IMR-90 (cell line): ENCODE measurements at regions not wholly inside any gene's neighbourhood (a gene's known extent, or its start where the extent isn't known, plus 50 kb on each side); places are given as distances from the start of the nearest gene placed in this dataset.

Experiments used
- CEBPB ChIP-seq: IDR thresholded peaks from 2 replicates; pipeline ENCODE4 v1.6.1; 2012; ENCODE audit warnings: low read depth, low read length, improper control_type of control experiment
- FOS ChIP-seq: fragments of 150-350 bp; IDR thresholded peaks from 2 replicates; pipeline ENCODE4 v1.6.1; 2016; ENCODE audit warnings: low read depth, low read length
- MXI1 ChIP-seq: IDR thresholded peaks from 2 replicates; pipeline ENCODE4 v1.6.1; 2012; ENCODE audit warnings: low read depth, mild to moderate bottlenecking, low read length, moderate library complexity, borderline replicate concordance
- POLR2A ChIP-seq: IDR thresholded peaks from 2 replicates; pipeline ENCODE4 v1.6.1; 2012; ENCODE audit warnings: mild to moderate bottlenecking, low read depth, low read length
- SMC3 ChIP-seq: fragments of 150-350 bp; IDR thresholded peaks from 2 replicates; pipeline ENCODE4 v1.6.1; 2016; ENCODE audit warnings: low read depth, mild to moderate bottlenecking, antibody characterized with exemption, low read length, moderate library complexity
- TF ChIP-seq, protein P1 (sequence below): conservative IDR thresholded peaks from 2 replicates; pipeline ENCODE4 v1.5.1; 2012; ENCODE audit warnings: mild to moderate bottlenecking, low read depth, low read length, improper control_type of control experiment
- TF ChIP-seq, protein P2 (sequence below): fragments of 150-350 bp; IDR thresholded peaks from 2 replicates; pipeline ENCODE4 v1.6.1; 2016; ENCODE audit warnings: low read depth, mild to moderate bottlenecking, low read length, moderate library complexity, borderline replicate concordance

DNA sequence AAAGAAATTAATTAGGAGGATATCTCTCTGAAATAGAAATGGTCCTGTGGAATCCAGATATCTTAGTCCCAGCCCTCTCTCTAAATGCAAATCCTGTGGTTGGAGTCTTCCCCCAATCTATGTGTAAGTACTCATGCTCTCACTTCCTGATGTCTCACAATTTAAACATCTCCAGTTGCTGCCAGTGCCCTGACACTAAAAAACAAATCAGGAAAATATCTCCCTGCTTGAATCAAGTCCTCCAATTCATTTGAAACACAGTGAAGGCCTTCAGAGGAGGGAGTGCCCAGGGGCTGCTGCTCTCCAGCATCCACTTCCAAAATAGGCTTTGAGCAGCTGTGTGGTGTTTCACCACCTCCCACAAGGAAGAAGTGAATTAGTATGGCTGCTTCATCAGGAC is 413.8 kb downstream of the RAD51AP2 start:
- TF ChIP-seq MXI1, result no peak
- TF ChIP-seq FOS, result no peak
- TF ChIP-seq, protein P1, sequence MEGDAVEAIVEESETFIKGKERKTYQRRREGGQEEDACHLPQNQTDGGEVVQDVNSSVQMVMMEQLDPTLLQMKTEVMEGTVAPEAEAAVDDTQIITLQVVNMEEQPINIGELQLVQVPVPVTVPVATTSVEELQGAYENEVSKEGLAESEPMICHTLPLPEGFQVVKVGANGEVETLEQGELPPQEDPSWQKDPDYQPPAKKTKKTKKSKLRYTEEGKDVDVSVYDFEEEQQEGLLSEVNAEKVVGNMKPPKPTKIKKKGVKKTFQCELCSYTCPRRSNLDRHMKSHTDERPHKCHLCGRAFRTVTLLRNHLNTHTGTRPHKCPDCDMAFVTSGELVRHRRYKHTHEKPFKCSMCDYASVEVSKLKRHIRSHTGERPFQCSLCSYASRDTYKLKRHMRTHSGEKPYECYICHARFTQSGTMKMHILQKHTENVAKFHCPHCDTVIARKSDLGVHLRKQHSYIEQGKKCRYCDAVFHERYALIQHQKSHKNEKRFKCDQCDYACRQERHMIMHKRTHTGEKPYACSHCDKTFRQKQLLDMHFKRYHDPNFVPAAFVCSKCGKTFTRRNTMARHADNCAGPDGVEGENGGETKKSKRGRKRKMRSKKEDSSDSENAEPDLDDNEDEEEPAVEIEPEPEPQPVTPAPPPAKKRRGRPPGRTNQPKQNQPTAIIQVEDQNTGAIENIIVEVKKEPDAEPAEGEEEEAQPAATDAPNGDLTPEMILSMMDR, result no peak
- no peak for TF ChIP-seq CEBPB
- TF ChIP-seq, protein P2, sequence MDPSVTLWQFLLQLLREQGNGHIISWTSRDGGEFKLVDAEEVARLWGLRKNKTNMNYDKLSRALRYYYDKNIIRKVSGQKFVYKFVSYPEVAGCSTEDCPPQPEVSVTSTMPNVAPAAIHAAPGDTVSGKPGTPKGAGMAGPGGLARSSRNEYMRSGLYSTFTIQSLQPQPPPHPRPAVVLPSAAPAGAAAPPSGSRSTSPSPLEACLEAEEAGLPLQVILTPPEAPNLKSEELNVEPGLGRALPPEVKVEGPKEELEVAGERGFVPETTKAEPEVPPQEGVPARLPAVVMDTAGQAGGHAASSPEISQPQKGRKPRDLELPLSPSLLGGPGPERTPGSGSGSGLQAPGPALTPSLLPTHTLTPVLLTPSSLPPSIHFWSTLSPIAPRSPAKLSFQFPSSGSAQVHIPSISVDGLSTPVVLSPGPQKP, result no peak
- no peak for TF ChIP-seq POLR2A
- TF ChIP-seq SMC3, result no peak
